ENCODE measurements at regions not wholly inside any gene's neighbourhood (a gene's known extent, or its start where the extent isn't known, plus 50 kb on each side); places are given as distances from the start of the nearest gene placed in this dataset.

- no peak for TF ChIP-seq ZNF740 (CRISPR knock-in tag; IDR thresholded peaks at IDR 0.05)
These were observed 244.6 kb upstream of the CCL2 start (continued) for GRCh38 chr17:34010534-34010933.

- no peak for FAIRE-seq
- WGBS (ENCODE audit: low lambda C conversion rate): 9% methylated on average over 3 of the region's 3 CpGs
- no peak overlapping the region for H2AFZ ChIP-seq (ENCODE audit: low read length)
- TF ChIP-seq ZNF275 (CRISPR knock-in tag; IDR thresholded peaks at IDR 0.05; ENCODE audit: borderline replicate concordance) (no peak), KLF12 (CRISPR knock-in tag; IDR thresholded peaks at IDR 0.05; ENCODE audit: borderline replicate concordance) (no peak), ZNF232 (CRISPR knock-in tag; IDR thresholded peaks at IDR 0.05; ENCODE audit: borderline replicate concordance) (no peak), STAG1 (CRISPR knock-in tag; IDR thresholded peaks at IDR 0.05) (no peak), TGIF2 (CRISPR knock-in tag; IDR thresholded peaks at IDR 0.05) (no peak), ZNF703 (CRISPR knock-in tag; IDR thresholded peaks at IDR 0.05; ENCODE audit: borderline replicate concordance) (no peak), FOXC1 (CRISPR knock-in tag; IDR thresholded peaks at IDR 0.05; ENCODE audit: borderline replicate concordance) (no peak), BORCS8-MEF2B (CRISPR knock-in tag; IDR thresholded peaks at IDR 0.05) (no peak), SNAPC4 (CRISPR knock-in tag; IDR thresholded peaks at IDR 0.05) (no peak), ZNF3 (CRISPR knock-in tag; IDR thresholded peaks at IDR 0.05) (no peak), GPN1 (CRISPR knock-in tag; IDR thresholded peaks at IDR 0.05; ENCODE audit: borderline replicate concordance) (no peak), NR2F6 (IDR thresholded peaks at IDR 0.05) (no peak), NR2F6 (CRISPR knock-in tag; IDR thresholded peaks at IDR 0.05) (no peak), NFE2L2 (IDR thresholded peaks at IDR 0.05; ENCODE audit: low read length) (no peak), ZNF800 (CRISPR knock-in tag; IDR thresholded peaks at IDR 0.05) (no peak), MTA3 (CRISPR knock-in tag; IDR thresholded peaks at IDR 0.05) (no peak), RFXAP (CRISPR knock-in tag; IDR thresholded peaks at IDR 0.05; ENCODE audit: borderline replicate concordance) (no peak)
These were observed 243.5 kb upstream of the CCL2 start for GRCh38 chr17:34011599-34011998.

More at GRCh38 chr17:34011599-34011998, 243.5 kb upstream of the CCL2 start:
- no peak overlapping the region for H3K4me3 ChIP-seq (replicated peaks in 1 of 3; ENCODE audit: insufficient read depth in 1 of 3, low read depth in 2 of 3, low read length in 3 of 3)
- no peak overlapping the region for H3K9ac ChIP-seq (ENCODE audit: insufficient read depth, low read depth, low read length)
- H3K4me2 ChIP-seq (ENCODE audit: low read depth, low read length): no peak overlapping the region
- no peaks in the 10 kb centered on the region for H3K79me2 ChIP-seq (ENCODE audit: insufficient read depth, low read length)
- DNase-seq (ENCODE audit: low spot score) (no peak), ATAC-seq (no peak)
- no TSS peak for BruUV-seq (replicated peaks)
- H3K4me1 ChIP-seq (ENCODE audit: insufficient read depth, low read length): no peaks in the 10 kb centered on the region
- no peak overlapping the region for H3K27ac ChIP-seq (ENCODE audit: extremely low read length, insufficient read depth, low read length)
- in situ Hi-C loops (cut with HindIII; ENCODE audit: extremely low pct_ligation_motif_present, low pct_unique_long_range_greater_than_20kb): no loop called here
- peaks cover 13% of the 10 kb centered on the region; the same call in 1 of the 2 replicates for H3K9me3 ChIP-seq (ENCODE audit: low read length)
- H4K20me1 ChIP-seq (ENCODE audit: insufficient read depth, low read length): no peaks in the 10 kb centered on the region
- CTCF ChIA-PET (ENCODE audit: low intra/inter-chr PET ratio, low total read pairs): no interaction called here
- POLR2A ChIA-PET: no interaction called here
- intact Hi-C loops (cut with micrococcal nuclease; ENCODE audit: unreplicated experiment): no loop called here
- no peaks in the 10 kb centered on the region for H3K27me3 ChIP-seq (ENCODE audit: control insufficient read depth in 1 of 2, insufficient read depth in 2 of 2, low read length in 2 of 2)
- no peaks in the 10 kb centered on the region for H3K36me3 ChIP-seq (replicated peaks in 1 of 2; ENCODE audit: control insufficient read depth in 1 of 2, insufficient read depth in 2 of 2, low read length in 2 of 2)

Data from HepG2 (cell line).